ENCODE measurements at regions not wholly inside any gene's neighbourhood (a gene's known extent, or its start where the extent isn't known, plus 50 kb on each side); places are given as distances from the start of the nearest gene placed in this dataset.

DNA sequence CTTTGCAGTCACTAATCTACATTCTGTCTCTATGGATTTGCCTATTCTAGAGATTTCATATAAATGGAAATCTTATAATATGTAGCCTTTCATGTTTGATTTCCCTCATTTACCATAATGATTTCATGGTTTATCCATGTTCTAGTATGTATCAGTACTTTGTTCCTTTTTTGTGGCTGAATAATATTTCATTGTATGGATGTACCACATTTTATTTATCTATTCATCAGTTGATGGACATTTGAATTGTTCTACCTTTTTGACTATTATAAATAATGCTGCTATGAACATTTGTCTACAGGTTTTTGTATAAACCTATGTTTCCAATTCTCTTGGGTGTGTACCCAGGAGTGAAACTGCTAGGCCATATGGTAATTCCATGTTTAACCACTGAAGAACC is 221.1 kb downstream of the ICOS start:
- TF ChIP-seq, protein P1, sequence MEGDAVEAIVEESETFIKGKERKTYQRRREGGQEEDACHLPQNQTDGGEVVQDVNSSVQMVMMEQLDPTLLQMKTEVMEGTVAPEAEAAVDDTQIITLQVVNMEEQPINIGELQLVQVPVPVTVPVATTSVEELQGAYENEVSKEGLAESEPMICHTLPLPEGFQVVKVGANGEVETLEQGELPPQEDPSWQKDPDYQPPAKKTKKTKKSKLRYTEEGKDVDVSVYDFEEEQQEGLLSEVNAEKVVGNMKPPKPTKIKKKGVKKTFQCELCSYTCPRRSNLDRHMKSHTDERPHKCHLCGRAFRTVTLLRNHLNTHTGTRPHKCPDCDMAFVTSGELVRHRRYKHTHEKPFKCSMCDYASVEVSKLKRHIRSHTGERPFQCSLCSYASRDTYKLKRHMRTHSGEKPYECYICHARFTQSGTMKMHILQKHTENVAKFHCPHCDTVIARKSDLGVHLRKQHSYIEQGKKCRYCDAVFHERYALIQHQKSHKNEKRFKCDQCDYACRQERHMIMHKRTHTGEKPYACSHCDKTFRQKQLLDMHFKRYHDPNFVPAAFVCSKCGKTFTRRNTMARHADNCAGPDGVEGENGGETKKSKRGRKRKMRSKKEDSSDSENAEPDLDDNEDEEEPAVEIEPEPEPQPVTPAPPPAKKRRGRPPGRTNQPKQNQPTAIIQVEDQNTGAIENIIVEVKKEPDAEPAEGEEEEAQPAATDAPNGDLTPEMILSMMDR (IDR thresholded peaks at IDR 0.05; ENCODE audit: low read length), result no peak
- TF ChIP-seq EZH2 (IDR thresholded peaks at IDR 0.05; ENCODE audit: borderline replicate concordance, low read length), result no peak
